SK-MEL-5 (cell line): ENCODE measurements at regions not wholly inside any gene's neighbourhood (a gene's known extent, or its start where the extent isn't known, plus 50 kb on each side); places are given as distances from the start of the nearest gene placed in this dataset.
"Not testable (repeated sequence)": the region's sequence is repeated elsewhere in the genome, so short reads cannot be mapped to it uniquely, and the experiment has no call there.

Experiments used
- DNase-seq: peaks from one replicate; pipeline ENCODE4 v3.0.0-alpha.2; 2016; ENCODE audit warnings: low read depth, low spot score
- in situ Hi-C: cut with HindIII; loops from 2 replicates; pipeline ENCODE4 v1.10.0; 2016; ENCODE audit warnings: low sequenced_read_pairs, high pct_unique_total_duplicates, low pct_unique_long_range_greater_than_20kb

GRCh38 chr19:30804751-30805150, 432.6 kb downstream of the ZNF536 start:
- DNase-seq: no peak
- in situ Hi-C loops: no loop called here

GRCh38 chr19:30804333-30804732, 432.1 kb downstream of the ZNF536 start:
- in situ Hi-C loops: not testable (repeated sequence)

GRCh38 chr19:30802424-30803013, 430.3 kb downstream of the ZNF536 start:
- DNase-seq: no peak
- in situ Hi-C loops: no loop called here

More at GRCh38 chr19:30804333-30804732, 432.1 kb downstream of the ZNF536 start:
- DNase-seq: not testable (repeated sequence)

- DNase-seq: peak; percentile 51
- in situ Hi-C loops: no loop called here
Observed at GRCh38 chr19:30799865-30800755, 427.9 kb downstream of the ZNF536 start.

- DNase-seq: no peak
- in situ Hi-C loops: no loop called here
Observed at GRCh38 chr19:30795727-30796126, 423.5 kb downstream of the ZNF536 start.

- DNase-seq: no peak
- in situ Hi-C loops: no loop called here
Observed at GRCh38 chr19:30792561-30793505, 420.6 kb downstream of the ZNF536 start.

GRCh38 chr19:30791088-30791487, 418.9 kb downstream of the ZNF536 start:
- in situ Hi-C loops: no loop called here
- no peak for DNase-seq

GRCh38 chr19:30790056-30790680, 418.0 kb downstream of the ZNF536 start:
- in situ Hi-C loops: no loop called here
- no peak for DNase-seq

- in situ Hi-C loops: no loop called here
- DNase-seq: no peak
Observed at GRCh38 chr19:30788105-30788765, 416.1 kb downstream of the ZNF536 start.

- in situ Hi-C loops: no loop called here
- no peak for DNase-seq
Observed at GRCh38 chr19:30785458-30786137, 413.4 kb downstream of the ZNF536 start.

- in situ Hi-C loops: no loop called here
- DNase-seq: peak; percentile 79
Observed at GRCh38 chr19:30784850-30785457, 412.8 kb downstream of the ZNF536 start.

GRCh38 chr19:30783936-30784335, 411.8 kb downstream of the ZNF536 start:
- no peak for DNase-seq
- in situ Hi-C loops: no loop called here

- no peak for DNase-seq
- in situ Hi-C loops: no loop called here
Observed at GRCh38 chr19:30783212-30783611, 411.0 kb downstream of the ZNF536 start.

GRCh38 chr19:30781519-30781918, 409.3 kb downstream of the ZNF536 start:
- no peak for DNase-seq
- in situ Hi-C loops: no loop called here

- in situ Hi-C loops: no loop called here
- DNase-seq: no peak
Observed at GRCh38 chr19:30781047-30781446, 408.9 kb downstream of the ZNF536 start.

- no peak for DNase-seq
- in situ Hi-C loops: no loop called here
Observed at GRCh38 chr19:30780456-30780855, 408.3 kb downstream of the ZNF536 start.
